GM10266 (cell line): ENCODE measurements at regions not wholly inside any gene's neighbourhood (a gene's known extent, or its start where the extent isn't known, plus 50 kb on each side); places are given as distances from the start of the nearest gene placed in this dataset.

ENCODE experiments used
- DNase-seq: peaks from one replicate; pipeline ENCODE4 v3.0.0; 2012; ENCODE audit errors: extremely low spot score
- TF ChIP-seq, protein P1 (sequence below): IDR thresholded peaks from 2 replicates; pipeline ENCODE4 v1.5.1; 2012; ENCODE audit warnings: mild to moderate bottlenecking, low read depth; ENCODE audit not compliant: control insufficient read depth, insufficient read depth; ENCODE audit errors: missing control alignments

DNA sequence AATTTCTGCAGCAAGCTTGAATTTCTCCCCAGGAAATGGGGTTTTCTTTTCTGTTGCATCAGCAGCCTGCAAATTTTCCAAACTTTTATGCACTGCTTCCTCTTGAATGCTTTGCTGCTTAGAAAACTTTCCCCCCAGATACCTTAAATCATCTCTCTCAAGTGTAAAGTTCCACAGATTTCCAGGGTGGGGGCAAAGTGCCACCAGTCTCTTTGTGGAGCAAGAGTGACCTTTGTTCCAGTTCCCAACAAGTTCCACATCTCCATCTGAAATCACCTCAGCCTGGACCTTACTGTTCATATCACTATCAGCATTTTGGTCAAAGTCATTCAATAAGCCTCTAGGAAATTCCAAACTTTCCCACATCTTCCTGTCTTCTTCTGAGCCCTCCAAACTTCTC lies 241.6 kb upstream of the TMTC1 start:
- TF ChIP-seq, protein P1, sequence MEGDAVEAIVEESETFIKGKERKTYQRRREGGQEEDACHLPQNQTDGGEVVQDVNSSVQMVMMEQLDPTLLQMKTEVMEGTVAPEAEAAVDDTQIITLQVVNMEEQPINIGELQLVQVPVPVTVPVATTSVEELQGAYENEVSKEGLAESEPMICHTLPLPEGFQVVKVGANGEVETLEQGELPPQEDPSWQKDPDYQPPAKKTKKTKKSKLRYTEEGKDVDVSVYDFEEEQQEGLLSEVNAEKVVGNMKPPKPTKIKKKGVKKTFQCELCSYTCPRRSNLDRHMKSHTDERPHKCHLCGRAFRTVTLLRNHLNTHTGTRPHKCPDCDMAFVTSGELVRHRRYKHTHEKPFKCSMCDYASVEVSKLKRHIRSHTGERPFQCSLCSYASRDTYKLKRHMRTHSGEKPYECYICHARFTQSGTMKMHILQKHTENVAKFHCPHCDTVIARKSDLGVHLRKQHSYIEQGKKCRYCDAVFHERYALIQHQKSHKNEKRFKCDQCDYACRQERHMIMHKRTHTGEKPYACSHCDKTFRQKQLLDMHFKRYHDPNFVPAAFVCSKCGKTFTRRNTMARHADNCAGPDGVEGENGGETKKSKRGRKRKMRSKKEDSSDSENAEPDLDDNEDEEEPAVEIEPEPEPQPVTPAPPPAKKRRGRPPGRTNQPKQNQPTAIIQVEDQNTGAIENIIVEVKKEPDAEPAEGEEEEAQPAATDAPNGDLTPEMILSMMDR = no peak
- DNase-seq = no peak

DNA sequence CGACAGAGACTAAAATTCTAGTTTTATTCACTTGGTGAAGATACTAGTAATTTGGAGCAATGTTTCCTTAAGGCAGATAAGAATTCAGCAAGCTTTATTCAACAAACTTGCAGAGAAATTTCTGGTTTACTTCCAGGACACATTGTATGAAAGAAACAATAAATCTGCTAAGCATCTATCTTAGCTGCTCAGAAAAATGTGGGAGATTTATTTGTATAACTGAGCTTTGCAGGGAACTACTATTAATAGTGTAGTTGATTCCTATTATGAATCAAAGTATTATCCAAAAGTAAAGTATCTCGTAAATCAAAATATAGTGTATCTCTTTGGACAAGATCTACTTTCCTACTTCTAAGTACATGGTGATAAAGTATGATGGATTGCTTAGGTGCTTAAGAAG lies 239.4 kb upstream of the TMTC1 start:
- no peak for DNase-seq
- TF ChIP-seq, protein P1 = no peak

DNA sequence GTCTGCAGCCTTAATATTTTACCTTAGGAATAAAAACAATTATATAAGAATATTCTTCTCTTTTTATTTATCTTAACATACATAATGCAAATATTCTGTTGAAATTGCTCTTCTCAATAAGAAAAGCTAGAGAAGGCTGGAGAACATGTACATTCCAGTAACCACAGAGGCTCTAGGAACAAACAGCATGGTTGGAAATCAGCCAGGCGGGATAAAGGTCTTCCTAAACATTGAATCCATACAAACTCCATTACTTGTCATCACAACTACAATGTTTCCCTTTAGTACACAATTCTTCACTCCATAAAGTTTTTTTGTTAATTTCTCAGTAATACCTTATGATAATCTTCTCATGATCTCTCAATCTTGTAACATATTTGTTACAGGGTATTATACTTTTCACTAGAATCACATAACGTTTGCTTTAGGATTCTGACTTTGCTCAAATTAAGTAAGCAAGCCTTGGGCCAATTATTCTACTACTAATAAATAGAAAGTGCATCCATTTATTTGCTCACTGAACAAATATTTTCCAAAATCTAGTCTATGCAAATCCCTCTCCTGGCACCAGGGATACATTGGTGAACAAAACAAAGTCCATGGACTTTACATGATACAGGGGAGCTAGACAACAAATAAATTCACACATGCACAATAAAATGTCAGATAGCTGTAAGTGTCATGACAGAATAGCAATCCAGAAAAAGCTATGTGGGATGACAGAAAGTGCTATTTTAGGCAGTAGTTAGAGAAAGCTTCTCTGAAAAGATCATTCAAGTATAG lies 237.5 kb upstream of the TMTC1 start:
- TF ChIP-seq, protein P1 = no peak

DNA sequence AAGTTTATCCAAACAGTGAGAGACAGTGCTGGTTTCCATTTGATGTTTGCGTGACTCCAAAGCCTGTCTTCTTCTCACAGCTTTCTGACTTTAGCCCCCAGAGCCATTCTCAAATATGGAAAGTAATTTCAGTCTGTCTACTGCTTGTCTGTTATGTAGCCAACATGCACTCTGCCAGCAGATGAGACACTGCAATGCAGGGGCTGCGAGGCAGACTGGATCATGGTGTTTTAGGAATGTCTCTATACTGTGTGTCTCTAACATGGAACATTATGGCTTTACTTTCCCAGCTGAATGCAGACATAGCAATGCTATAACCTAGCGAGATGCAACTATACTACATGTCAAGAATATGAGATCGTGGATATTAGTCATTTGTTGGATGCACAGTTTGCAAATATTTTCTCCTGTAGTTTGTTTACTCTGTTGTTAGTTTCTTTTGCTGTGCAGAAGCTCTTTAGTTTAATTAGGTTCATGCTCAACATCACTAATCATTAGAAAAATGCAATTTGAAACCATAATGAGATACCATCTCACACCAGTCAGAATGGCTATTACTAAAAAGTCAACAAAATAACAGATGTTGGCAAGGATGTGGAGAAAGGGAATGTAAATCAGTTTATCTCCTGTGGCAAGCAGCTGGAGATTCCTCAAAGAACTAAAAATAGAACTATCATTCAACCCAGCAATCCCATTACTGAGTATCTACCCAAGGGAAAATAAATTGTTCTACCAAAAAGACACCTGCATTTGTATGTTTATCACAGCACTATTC lies 235.8 kb upstream of the TMTC1 start:
- TF ChIP-seq, protein P1 = no peak
- no peak for DNase-seq

More for the DNA sequence above, 237.5 kb upstream of the TMTC1 start:
- DNase-seq = no peak

DNA sequence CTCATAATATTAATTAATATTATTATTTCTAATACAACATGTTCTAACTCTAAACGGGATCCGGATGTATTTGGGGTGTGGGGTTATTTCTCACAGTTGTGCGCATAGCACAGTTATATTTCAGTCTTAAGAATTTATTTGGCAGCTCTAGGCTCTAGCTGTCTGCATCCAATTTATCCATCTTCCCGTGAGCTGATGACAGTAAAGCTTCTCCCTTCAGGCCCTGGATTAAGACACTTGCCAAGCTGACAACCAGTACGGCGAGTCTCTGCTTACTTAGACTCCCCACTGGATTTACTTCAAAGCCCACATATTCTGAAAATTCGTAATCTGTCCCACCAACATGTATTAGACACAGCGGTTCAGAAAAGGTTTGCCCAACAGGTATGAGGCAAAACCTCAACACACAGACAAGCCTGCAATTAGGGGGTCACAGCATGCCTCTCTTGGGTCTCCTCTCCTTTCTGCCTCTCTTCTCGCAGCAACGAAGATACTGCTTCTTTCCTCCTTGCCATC lies 232.9 kb upstream of the TMTC1 start:
- TF ChIP-seq, protein P1 = no peak
- DNase-seq = no peak

DNA sequence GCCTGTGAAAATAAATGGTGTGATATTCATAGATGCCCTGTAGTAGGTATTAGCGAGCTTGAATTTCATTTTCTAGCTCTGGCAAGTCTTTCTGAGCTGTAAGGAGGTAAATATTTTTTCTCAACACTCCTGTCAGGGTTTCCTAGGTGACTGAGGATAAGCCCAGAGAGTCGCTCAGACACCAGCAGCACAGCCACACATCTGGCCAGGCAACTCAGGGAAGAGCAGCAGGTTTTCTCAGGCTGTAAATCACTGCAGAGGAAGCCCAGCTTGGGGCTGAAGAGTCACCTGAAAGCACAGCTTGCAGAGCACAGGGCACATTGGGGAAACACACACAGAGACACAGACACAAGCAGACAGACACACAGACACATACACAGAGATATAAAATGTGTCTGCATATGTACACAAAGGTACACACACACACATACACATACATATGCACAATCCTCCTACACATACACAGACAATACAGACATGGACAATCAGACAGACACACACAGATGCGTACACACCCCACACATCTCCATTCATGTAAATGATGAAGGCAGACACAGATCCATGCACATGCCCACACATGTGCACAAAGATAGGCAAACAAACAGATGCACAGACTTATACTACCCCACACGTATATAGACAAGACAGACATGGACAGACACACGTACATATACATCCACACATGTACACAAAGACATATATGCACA lies 232.0 kb upstream of the TMTC1 start:
- TF ChIP-seq, protein P1 = no peak

More for the DNA sequence above, 232.0 kb upstream of the TMTC1 start:
- DNase-seq = no peak
